ENCODE measurements at regions not wholly inside any gene's neighbourhood (a gene's known extent, or its start where the extent isn't known, plus 50 kb on each side); places are given as distances from the start of the nearest gene placed in this dataset.
A peak's percentile ranks its signal among the peaks of the same experiment; 100 is the strongest.

DNA sequence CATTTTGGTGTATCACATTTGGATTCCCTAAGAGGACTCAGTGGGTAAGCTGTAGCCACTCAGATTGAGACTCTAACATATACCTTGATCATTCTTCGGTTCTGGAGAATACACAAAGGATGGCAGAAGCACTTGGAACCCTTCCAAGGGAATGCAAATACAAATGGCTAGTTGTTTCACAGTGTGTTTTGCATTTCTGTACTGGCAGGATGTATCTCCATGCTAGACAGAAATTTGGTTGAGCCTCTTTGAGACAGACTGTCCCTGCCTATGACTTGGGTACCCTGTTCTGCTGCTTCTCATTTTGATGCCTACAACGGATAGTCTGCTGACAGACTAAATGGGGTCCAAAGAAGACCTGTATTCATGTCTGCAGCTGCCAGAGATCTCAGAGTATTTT, 273.5 kb downstream of the TMEM38B start:
- DNase-seq (ENCODE audit: low read depth, low spot score): no peak
- no peak overlapping the region for H3K4me3 ChIP-seq (ENCODE audit: low read depth, low read length)
- TF ChIP-seq, protein P1, sequence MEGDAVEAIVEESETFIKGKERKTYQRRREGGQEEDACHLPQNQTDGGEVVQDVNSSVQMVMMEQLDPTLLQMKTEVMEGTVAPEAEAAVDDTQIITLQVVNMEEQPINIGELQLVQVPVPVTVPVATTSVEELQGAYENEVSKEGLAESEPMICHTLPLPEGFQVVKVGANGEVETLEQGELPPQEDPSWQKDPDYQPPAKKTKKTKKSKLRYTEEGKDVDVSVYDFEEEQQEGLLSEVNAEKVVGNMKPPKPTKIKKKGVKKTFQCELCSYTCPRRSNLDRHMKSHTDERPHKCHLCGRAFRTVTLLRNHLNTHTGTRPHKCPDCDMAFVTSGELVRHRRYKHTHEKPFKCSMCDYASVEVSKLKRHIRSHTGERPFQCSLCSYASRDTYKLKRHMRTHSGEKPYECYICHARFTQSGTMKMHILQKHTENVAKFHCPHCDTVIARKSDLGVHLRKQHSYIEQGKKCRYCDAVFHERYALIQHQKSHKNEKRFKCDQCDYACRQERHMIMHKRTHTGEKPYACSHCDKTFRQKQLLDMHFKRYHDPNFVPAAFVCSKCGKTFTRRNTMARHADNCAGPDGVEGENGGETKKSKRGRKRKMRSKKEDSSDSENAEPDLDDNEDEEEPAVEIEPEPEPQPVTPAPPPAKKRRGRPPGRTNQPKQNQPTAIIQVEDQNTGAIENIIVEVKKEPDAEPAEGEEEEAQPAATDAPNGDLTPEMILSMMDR (IDR thresholded peaks at IDR 0.05; ENCODE audit: low read depth, low read length): no peak
- in situ Hi-C loops (cut with HindIII; ENCODE audit: low sequenced_read_pairs): no loop called here

DNA sequence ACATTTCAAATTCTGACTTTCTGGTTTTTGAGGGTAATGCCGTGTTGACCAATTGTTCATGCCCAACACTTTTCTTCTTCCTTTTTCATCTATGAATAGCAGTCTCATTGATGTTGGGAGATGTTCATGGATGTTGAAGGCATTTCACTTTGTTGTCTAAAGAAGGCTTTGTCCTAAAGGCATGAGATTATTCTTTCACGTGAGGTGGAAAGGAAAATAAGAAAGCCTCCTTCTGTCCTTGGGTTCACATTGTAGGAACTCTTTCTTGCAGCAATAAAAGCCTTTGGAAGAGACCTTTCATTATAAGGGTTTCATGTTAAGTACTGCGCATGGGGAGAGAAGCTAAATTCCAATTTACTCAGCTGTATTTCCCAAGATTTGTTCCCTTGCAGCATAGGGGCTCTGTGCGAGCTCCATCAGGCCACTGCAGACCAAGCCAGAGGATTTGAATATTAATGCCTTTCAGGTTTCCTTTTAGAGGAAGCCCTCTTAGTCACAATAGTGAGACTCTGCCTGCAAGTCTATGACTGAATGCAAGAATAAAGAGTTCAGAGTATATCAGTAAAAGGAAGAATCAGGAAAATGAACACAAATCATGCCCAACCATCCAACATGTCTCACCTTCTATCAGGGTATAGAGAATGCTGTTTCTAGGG, 274.6 kb downstream of the TMEM38B start:
- H3K4me3 ChIP-seq (ENCODE audit: low read depth, low read length): no peak overlapping the region
- no peak for DNase-seq (ENCODE audit: low read depth, low spot score)
- in situ Hi-C loops (cut with HindIII; ENCODE audit: low sequenced_read_pairs): no loop called here
- TF ChIP-seq, protein P1 (IDR thresholded peaks at IDR 0.05; ENCODE audit: low read depth, low read length): no peak

DNA sequence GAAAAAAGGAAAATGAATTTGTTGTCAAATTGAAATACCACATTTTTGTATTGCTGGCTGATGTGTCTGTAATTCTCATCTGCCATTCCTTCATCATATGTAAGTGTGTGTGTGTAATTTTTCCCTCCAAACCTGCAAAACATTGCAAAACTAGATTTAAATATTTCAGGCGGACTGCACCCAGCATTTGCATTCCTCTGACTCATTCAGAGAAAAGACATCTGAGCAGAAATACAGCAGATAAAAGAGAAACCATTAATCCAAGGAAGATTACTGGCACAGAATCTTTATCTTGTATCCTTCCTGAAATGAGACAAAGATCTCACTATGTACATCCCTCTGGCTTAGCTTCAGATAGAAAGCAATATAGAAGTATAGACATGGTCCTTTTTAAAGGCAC, 275.3 kb downstream of the TMEM38B start:
- DNase-seq (ENCODE audit: low read depth, low spot score): no peak
- TF ChIP-seq, protein P1 (IDR thresholded peaks at IDR 0.05; ENCODE audit: low read depth, low read length): no peak
- no peak overlapping the region for H3K4me3 ChIP-seq (ENCODE audit: low read depth, low read length)
- in situ Hi-C loops (cut with HindIII; ENCODE audit: low sequenced_read_pairs): no loop called here

DNA sequence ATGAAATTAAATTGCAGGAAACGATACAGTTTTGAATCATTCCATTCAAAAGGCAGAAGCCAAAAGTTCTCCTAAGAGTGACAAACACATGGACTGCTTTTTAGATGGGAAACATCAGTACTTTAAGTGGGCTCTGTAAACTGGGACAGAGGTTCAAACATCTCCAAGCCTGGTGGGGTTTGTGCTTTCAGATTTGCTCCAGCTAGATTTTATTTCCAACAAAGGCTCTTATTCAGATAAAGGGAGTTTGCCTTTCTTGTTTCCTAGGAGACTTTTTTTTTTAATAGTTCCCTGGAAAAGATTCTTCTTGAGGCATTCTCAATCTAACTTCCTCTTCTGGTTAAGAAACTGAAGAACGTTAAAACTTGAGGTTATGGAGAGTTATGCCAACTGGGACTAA, 277.6 kb downstream of the TMEM38B start:
- H3K4me3 ChIP-seq (ENCODE audit: low read depth, low read length): no peak overlapping the region
- in situ Hi-C loops (cut with HindIII; ENCODE audit: low sequenced_read_pairs): no loop called here
- TF ChIP-seq, protein P1 (IDR thresholded peaks at IDR 0.05; ENCODE audit: low read depth, low read length): no peak
- DNase-seq (ENCODE audit: low read depth, low spot score): no peak

DNA sequence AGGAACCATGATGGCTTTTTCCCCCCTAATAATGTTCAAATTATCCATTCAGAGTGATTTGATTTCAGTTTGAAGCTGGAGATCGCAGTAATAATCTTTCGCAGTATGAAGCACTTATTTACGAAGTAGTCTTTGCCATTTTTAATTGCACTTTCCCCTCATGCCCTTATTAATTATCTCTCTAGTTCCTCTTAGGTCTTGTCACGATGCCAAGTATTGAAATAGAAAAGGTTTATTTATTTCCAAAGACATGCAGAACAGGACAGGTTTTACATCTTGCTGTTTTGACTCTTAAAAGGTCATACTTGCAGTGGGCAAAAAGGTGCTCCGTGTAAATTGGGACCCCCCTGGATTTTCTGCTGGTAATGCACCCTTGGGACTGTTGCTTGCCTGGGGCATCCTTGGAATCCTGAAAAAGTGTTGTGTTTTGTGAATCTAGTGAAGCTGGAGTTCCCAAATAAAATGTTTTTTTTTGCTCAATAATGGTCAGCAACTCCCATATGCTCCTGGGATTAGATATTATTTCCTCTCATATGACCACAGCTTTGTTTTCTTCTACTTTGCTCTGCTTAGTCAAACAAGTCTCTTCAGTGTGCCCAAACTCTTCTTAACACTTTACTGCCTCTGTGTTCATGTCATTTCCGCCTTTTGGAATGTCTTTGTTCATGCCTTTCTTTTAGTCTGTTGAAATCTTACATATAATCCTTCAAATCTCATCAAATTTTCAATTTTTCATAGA, 278.3 kb downstream of the TMEM38B start:
- in situ Hi-C loops (cut with HindIII; ENCODE audit: low sequenced_read_pairs): no loop called here
- TF ChIP-seq, protein P1 (IDR thresholded peaks at IDR 0.05; ENCODE audit: low read depth, low read length): no peak
- no peak overlapping the region for H3K4me3 ChIP-seq (ENCODE audit: low read depth, low read length)
- DNase-seq (ENCODE audit: low read depth, low spot score): no peak

DNA sequence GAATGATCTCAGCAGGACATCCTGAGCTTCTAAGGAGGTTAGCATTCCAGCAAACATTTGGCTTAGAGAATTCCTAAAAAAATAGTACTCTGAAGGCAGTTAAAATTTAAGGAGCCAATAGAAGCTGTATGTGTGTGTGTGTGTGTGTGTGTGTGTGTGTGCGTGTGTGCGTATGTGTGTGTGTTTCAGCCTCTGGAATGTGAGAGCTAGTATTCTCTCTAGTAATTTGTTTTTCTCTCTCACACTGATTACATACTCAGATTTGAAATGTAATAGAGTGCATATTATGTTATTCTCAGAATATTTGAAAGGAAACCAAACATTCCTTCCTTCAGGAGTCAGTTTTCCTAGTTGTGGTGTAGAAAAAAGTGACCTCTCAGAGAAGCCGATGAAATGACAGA, 279.6 kb downstream of the TMEM38B start:
- TF ChIP-seq, protein P1 (IDR thresholded peaks at IDR 0.05; ENCODE audit: low read depth, low read length): no peak
- no peak overlapping the region for H3K4me3 ChIP-seq (ENCODE audit: low read depth, low read length)
- peak; percentile 64 for DNase-seq (ENCODE audit: low read depth, low spot score)
- in situ Hi-C loops (cut with HindIII; ENCODE audit: low sequenced_read_pairs): no loop called here

All from astrocyte of the spinal cord (primary cell).